ENCODE measurements at regions not wholly inside any gene's neighbourhood (a gene's known extent, or its start where the extent isn't known, plus 50 kb on each side); places are given as distances from the start of the nearest gene placed in this dataset.

DNA sequence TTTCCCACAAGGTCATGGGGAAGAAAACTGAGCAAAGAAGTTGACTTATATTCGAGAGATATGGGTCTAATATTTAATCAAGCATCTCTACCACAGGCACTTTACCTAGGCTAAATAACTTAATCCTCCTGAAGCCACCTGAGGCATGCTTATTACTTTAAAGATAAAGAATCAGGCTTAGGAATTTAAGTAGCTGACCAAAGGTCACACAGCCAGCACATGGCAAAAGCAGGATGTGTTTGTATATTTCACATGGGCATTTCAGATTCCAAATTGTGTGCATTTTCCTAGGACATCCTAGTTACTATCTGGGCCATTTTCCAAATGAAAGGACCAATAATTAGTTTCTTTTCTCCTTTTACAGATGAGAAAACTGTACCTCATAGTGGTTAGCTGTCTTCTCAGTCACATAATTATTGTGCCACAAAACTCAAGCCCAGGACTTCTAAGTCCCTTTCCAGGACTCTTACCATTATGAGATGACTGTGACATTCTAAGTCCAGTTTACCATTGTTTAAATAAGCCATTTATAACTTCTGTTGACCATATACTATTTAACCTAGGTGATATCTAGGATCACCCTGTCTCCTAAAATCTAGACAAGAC, 112.1 kb upstream of the ZC3H12C start:
- DNase-seq (ENCODE audit: low read depth): no peak
- H3K4me3 ChIP-seq (ENCODE audit: low read depth, low read length): no peak overlapping the region
- TF ChIP-seq, protein P1, sequence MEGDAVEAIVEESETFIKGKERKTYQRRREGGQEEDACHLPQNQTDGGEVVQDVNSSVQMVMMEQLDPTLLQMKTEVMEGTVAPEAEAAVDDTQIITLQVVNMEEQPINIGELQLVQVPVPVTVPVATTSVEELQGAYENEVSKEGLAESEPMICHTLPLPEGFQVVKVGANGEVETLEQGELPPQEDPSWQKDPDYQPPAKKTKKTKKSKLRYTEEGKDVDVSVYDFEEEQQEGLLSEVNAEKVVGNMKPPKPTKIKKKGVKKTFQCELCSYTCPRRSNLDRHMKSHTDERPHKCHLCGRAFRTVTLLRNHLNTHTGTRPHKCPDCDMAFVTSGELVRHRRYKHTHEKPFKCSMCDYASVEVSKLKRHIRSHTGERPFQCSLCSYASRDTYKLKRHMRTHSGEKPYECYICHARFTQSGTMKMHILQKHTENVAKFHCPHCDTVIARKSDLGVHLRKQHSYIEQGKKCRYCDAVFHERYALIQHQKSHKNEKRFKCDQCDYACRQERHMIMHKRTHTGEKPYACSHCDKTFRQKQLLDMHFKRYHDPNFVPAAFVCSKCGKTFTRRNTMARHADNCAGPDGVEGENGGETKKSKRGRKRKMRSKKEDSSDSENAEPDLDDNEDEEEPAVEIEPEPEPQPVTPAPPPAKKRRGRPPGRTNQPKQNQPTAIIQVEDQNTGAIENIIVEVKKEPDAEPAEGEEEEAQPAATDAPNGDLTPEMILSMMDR (IDR thresholded peaks at IDR 0.05; ENCODE audit: insufficient read depth, low read depth, low read length, missing control alignments): no peak

GRCh38 chr11:109983358-109983757, 109.8 kb upstream of the ZC3H12C start:
- H3K4me3 ChIP-seq (ENCODE audit: low read depth, low read length): no peak overlapping the region
- TF ChIP-seq, protein P1 (IDR thresholded peaks at IDR 0.05; ENCODE audit: insufficient read depth, low read depth, low read length, missing control alignments): no peak
- no peak for DNase-seq (ENCODE audit: low read depth)

GRCh38 chr11:109984634-109985289, 108.4 kb upstream of the ZC3H12C start:
- H3K4me3 ChIP-seq (ENCODE audit: low read depth, low read length): peak overlapping the region; percentile 10; the same call in 1 of the 2 replicates
- DNase-seq (ENCODE audit: low read depth): peak; percentile 67
- TF ChIP-seq, protein P1 (IDR thresholded peaks at IDR 0.05; ENCODE audit: insufficient read depth, low read depth, low read length, missing control alignments): no peak

DNA sequence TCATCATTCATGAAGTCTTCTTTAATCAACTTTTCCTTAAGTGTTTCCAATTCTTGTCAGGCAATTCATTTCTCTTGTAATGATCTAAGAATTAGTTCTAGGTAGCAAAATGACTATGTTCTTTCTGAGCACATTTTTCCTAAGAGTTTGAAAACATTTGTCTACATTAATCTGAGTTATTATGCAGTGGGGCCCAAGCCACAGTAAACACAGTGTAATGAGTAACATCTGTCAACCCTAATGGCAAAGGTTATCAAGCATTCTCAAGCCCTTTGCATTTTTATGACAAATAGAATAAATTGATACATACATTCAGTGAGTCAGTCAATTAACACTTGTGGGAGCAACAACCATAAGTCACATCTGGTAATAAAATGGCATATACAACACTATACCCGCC, 106.7 kb upstream of the ZC3H12C start:
- DNase-seq (ENCODE audit: low read depth): no peak
- H3K4me3 ChIP-seq (ENCODE audit: low read depth, low read length): no peak overlapping the region
- TF ChIP-seq, protein P1 (IDR thresholded peaks at IDR 0.05; ENCODE audit: insufficient read depth, low read depth, low read length, missing control alignments): no peak

DNA sequence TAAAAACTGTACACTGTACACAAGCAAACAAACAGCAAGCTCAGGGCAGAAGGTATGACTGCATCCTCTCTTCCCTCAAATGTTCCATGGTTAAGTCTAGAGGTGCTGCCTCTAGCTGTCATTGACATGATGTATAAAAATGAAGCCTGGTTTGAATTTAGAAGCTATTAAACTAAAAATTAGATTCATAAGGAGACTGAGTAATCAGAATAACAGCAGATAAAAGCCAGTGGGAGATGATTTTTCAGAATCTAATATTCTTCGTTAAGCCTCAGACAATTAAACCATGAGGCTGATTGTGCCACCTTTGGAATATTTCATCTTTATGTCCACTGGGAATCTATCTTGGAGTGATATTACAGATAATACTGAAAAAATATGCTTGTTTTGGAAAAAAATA, 101.4 kb upstream of the ZC3H12C start:
- TF ChIP-seq, protein P1 (IDR thresholded peaks at IDR 0.05; ENCODE audit: insufficient read depth, low read depth, low read length, missing control alignments): no peak
- no peak overlapping the region for H3K4me3 ChIP-seq (ENCODE audit: low read depth, low read length)
- DNase-seq (ENCODE audit: low read depth): no peak

GRCh38 chr11:109993786-109994185, 99.4 kb upstream of the ZC3H12C start:
- H3K4me3 ChIP-seq (ENCODE audit: low read depth, low read length): no peak overlapping the region
- TF ChIP-seq, protein P1 (IDR thresholded peaks at IDR 0.05; ENCODE audit: insufficient read depth, low read depth, low read length, missing control alignments): no peak
- no peak for DNase-seq (ENCODE audit: low read depth)

DNA sequence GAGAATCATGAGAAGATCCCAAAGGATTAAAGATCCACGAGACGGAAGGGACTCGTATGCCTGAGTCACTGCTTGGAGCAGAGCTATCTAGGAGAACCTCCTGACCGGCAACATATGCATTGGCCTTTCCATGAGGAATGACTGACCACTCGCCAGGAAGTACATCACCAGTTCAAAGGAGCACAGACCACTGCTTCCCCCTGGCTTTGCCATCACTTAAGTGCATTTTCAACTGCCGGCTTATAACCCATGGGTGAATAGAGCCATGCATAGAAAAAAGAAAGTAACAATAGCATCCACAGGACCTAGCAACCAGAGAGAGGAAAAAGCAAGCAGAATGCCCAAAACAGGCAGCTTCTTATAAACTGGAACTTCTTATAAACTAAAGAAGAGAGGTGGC, 98.3 kb upstream of the ZC3H12C start:
- no peak overlapping the region for H3K4me3 ChIP-seq (ENCODE audit: low read depth, low read length)
- DNase-seq (ENCODE audit: low read depth): no peak
- TF ChIP-seq, protein P1 (IDR thresholded peaks at IDR 0.05; ENCODE audit: insufficient read depth, low read depth, low read length, missing control alignments): no peak

Data from GM12865 (cell line).